K562 (cell line): ENCODE measurements at regions not wholly inside any gene's neighbourhood (a gene's known extent, or its start where the extent isn't known, plus 50 kb on each side); places are given as distances from the start of the nearest gene placed in this dataset.

Source experiments
- ATAC-seq: fragments of 200-7000 bp; cut with Tn5 transposase; 3 replicates; pipeline ENCODE4 v1.9.1; 2020; ENCODE audit warnings: moderate library complexity
- BruUV-seq: library from RNA; stranded (reverse); fragments of 400-500 nt; replicated peaks from 2 replicates; lab custom pipeline; 2021; lab: Mats Ljungman, UMichigan
- CTCF ChIA-PET: fragments of 300-600 bp; formaldehyde crosslinking; extraction: SDS; loops from one replicate; lab custom pipeline; 2021; ENCODE audit warnings: low intra/inter-chr PET ratio; lab: Yijun Ruan, JAX
- POLR2A ChIA-PET: fragments of 300-600, 350-650 bp; sonication (Branson Sonifier 250); formaldehyde crosslinking; extraction: SDS; loops from one replicate; lab custom pipeline; 2021; ENCODE audit warnings: antibody characterized with exemption, inconsistent platforms; lab: Yijun Ruan, JAX
- DNase-seq, 4 experiments: peaks; one replicate each; pipeline versions ENCODE4 v3.0.0 to v3.0.0-alpha.2; 2011 to 2018; ENCODE audit warnings: low spot score in 3 of 4, mixed read lengths in 3 of 4; ENCODE audit errors: extremely low read depth in 1 of 4
- FAIRE-seq: peaks from 2 replicates; lab custom pipeline; 2011; peaks lifted over from hg19 to GRCh38; lab: Jason Lieb, UNC
- H2AFZ ChIP-seq: 2 replicates; pipeline ENCODE4 v1.6.0; 2011; ENCODE audit warnings: low read depth, low read length, control low read depth, inconsistent platforms
- H3K27ac ChIP-seq: fragments of 200-600 bp; 3 replicates; pipeline ENCODE4 v1.8.0; 2011; ENCODE audit warnings: low read depth, mild to moderate bottlenecking, control low read depth, inconsistent platforms, low read length, moderate library complexity, mixed read lengths; ENCODE audit errors: extremely low read depth
- H3K27me3 ChIP-seq, 2 experiments: fragments of 300-600 bp in 1 of 2; 2 replicates in 1 of 2; 3 replicates in 1 of 2; pipeline versions ENCODE4 v1.6.0 to v1.8.0; 2011; ENCODE audit warnings: inconsistent platforms in 2 of 2, low read length in 2 of 2, mild to moderate bottlenecking in 1 of 2, mixed read lengths in 1 of 2, moderate library complexity in 1 of 2; ENCODE audit not compliant: control insufficient read depth in 2 of 2, insufficient read depth in 2 of 2
- H3K36me3 ChIP-seq: fragments of 300-600 bp; 3 replicates; pipeline ENCODE4 v1.8.0; 2011; ENCODE audit warnings: mild to moderate bottlenecking, low read length, inconsistent platforms; ENCODE audit not compliant: control insufficient read depth, insufficient read depth
- H3K4me1 ChIP-seq, 2 experiments: fragments of 200-600 bp in 1 of 2; replicated peaks in 1 of 2; 2 replicates in 1 of 2; 3 replicates in 1 of 2; pipeline versions ENCODE4 v1.5.1 to v1.8.0; 2011; ENCODE audit warnings: inconsistent platforms in 2 of 2, low read length in 2 of 2, mild to moderate bottlenecking in 1 of 2, mixed read lengths in 1 of 2, moderate library complexity in 1 of 2; ENCODE audit not compliant: control insufficient read depth in 2 of 2, insufficient read depth in 2 of 2
- H3K4me2 ChIP-seq: 2 replicates; pipeline ENCODE4 v1.6.1; 2011; ENCODE audit warnings: low read length, control low read depth, inconsistent platforms, mixed read lengths; ENCODE audit not compliant: insufficient read depth
- H3K4me3 ChIP-seq: fragments of 200-600 bp; sonication (generic), shearing (Covaris generic); 2 replicates; pipeline ENCODE4 v1.5.1; 2016; ENCODE audit warnings: control low read depth, inconsistent platforms
- H3K79me2 ChIP-seq: fragments of 200-600 bp; 3 replicates; pipeline ENCODE4 v1.8.0; 2011; ENCODE audit warnings: low read length, inconsistent platforms; ENCODE audit not compliant: control insufficient read depth, insufficient read depth
- H3K9ac ChIP-seq, 2 experiments: 2 replicates each; pipeline versions ENCODE4 v1.6.0 to v1.6.1; 2011; ENCODE audit warnings: low read depth in 2 of 2, low read length in 2 of 2, control low read depth in 1 of 2, inconsistent platforms in 1 of 2, mild to moderate bottlenecking in 1 of 2, mixed read lengths in 1 of 2; ENCODE audit not compliant: insufficient read depth in 1 of 2
- H3K9me1 ChIP-seq: one replicate; pipeline ENCODE4 v1.6.0; 2011; ENCODE audit warnings: inconsistent platforms, mild to moderate bottlenecking, low read length, moderate library complexity; ENCODE audit not compliant: control insufficient read depth, insufficient read depth
- H3K9me3 ChIP-seq: replicated peaks from 2 replicates; pipeline ENCODE4 v1.5.1; 2011; ENCODE audit warnings: low read depth, low read length, inconsistent platforms; ENCODE audit not compliant: control insufficient read depth, insufficient read depth
- H4K20me1 ChIP-seq: replicated peaks from 2 replicates; pipeline ENCODE4 v1.6.1; 2011; ENCODE audit warnings: low read length, inconsistent platforms, mixed read lengths; ENCODE audit not compliant: control insufficient read depth, insufficient read depth
- ARHGAP35 ChIP-seq: fragments of 450-650 bp; IDR thresholded peaks from 2 replicates; pipeline ENCODE4 v1.6.1; 2018; ENCODE audit not compliant: partially characterized antibody
- ARID1B ChIP-seq: fragments of 450-650 bp; IDR thresholded peaks from 2 replicates; pipeline ENCODE4 v1.6.1; 2016; ENCODE audit warnings: antibody characterized with exemption, mild to moderate bottlenecking, inconsistent platforms
- CC2D1A ChIP-seq: fragments of 450-650 bp; IDR thresholded peaks from 2 replicates; pipeline ENCODE4 v1.6.1; 2017; ENCODE audit warnings: mild to moderate bottlenecking
- CGGBP1 ChIP-seq: fragments of 250-450 bp; sonication (Bioruptor Pico); IDR thresholded peaks from 2 replicates; pipeline ENCODE4 v1.9.0; 2021; ENCODE audit warnings: mild to moderate bottlenecking
- DIDO1 ChIP-seq: fragments of 450-650 bp; IDR thresholded peaks from 2 replicates; pipeline ENCODE4 v1.6.1; 2016; ENCODE audit warnings: low read depth, missing biosample characterization, missing genetic modification characterization
- ELF1 ChIP-seq: fragments of 200-800 bp; sonication (Bioruptor generic); IDR thresholded peaks from 2 replicates; pipeline ENCODE4 v1.6.1; 2016; ENCODE audit warnings: missing genetic modification characterization, missing compliant biosample characterization
- FOXO4 ChIP-seq: fragments of 450-650 bp; formaldehyde crosslinking; IDR thresholded peaks from 2 replicates; pipeline ENCODE4 v1.4.0; 2020; ENCODE audit warnings: mild to moderate bottlenecking, moderate library complexity
- FOXP1 ChIP-seq: sonication (generic); formaldehyde crosslinking; IDR thresholded peaks from 2 replicates; pipeline ENCODE4 v1.8.0; 2022; ENCODE audit warnings: mild to moderate bottlenecking, missing genetic modification reagents
- HDGF ChIP-seq: fragments of 450-650 bp; IDR thresholded peaks from 2 replicates; pipeline ENCODE4 v1.6.1; 2016
- HNRNPK ChIP-seq: fragments of 200-400 bp; formaldehyde crosslinking; IDR thresholded peaks from one replicate; pipeline ENCODE4 v1.6.1; 2018; ENCODE audit warnings: mild to moderate bottlenecking, low read depth, low read length; ENCODE audit not compliant: poor library complexity, severe bottlenecking
- HNRNPL ChIP-seq: fragments of 200-400 bp; formaldehyde crosslinking; IDR thresholded peaks from 2 replicates; pipeline ENCODE4 v1.6.1; 2017; ENCODE audit warnings: low read depth, mild to moderate bottlenecking, low read length
- POLR2AphosphoS2 ChIP-seq: IDR thresholded peaks from 2 replicates; pipeline ENCODE4 v1.6.1; 2012; ENCODE audit warnings: low read length, improper control_type of control experiment
- PRMT5 ChIP-seq: sonication (generic); formaldehyde crosslinking; IDR thresholded peaks from 2 replicates; pipeline ENCODE4 v1.5.0; 2020; ENCODE audit warnings: missing genetic modification reagents
- SRF ChIP-seq, 2 experiments: fragments of 250-450, 450-650 bp in 1 of 2; sonication (Bioruptor Pico) in 1 of 2; sonication (generic) in 1 of 2; formaldehyde crosslinking; IDR thresholded peaks; 2 replicates each; pipeline versions ENCODE4 v1.5.0 to v1.5.1; 2020 to 2022; ENCODE audit warnings: mild to moderate bottlenecking in 1 of 2, missing genetic modification reagents in 1 of 2
- ZNF512 ChIP-seq: IDR thresholded peaks from 2 replicates; pipeline ENCODE4 v1.6.1; 2016; ENCODE audit warnings: missing genetic modification characterization, missing compliant biosample characterization
- ZNF740 ChIP-seq, 3 experiments: fragments of 200-800 bp in 1 of 3; sonication (Bioruptor generic) in 1 of 3; sonication (generic) in 1 of 3; formaldehyde crosslinking in 1 of 3; IDR thresholded peaks; 2 replicates each; pipeline versions ENCODE4 v1.6.1 to v1.8.0; 2016 to 2022; ENCODE audit warnings: mild to moderate bottlenecking in 2 of 3, missing compliant biosample characterization in 2 of 3, missing genetic modification characterization in 2 of 3, missing genetic modification reagents in 1 of 3
- ZNF778 ChIP-seq: fragments of 450-650 bp; formaldehyde crosslinking; IDR thresholded peaks from 2 replicates; pipeline ENCODE4 v1.4.0; 2020; ENCODE audit warnings: mild to moderate bottlenecking, moderate library complexity
- WGBS: fragments of 100-300 bp; shearing (Covaris generic); methylation state at CpG from one replicate; pipeline ENCODE4 v1.1.6; 2016; ENCODE audit warnings: low coverage, mixed read lengths; ENCODE audit not compliant: insufficient coverage; ENCODE audit errors: missing lambda C conversion rate; 5-methylcytosine and 5-hydroxymethylcytosine counted together
- in situ Hi-C: fragments of 300-500 bp; cut with MboI; formaldehyde crosslinking; loops from 4 replicates; pipeline ENCODE4 v1.15.0; 2018; ENCODE audit warnings: inconsistent platforms, mixed read lengths
- intact Hi-C: fragments of 100-400 bp; cut with micrococcal nuclease; formaldehyde crosslinking; loops from 2 replicates; pipeline ENCODE4 v1.14.2; 2022

GRCh38 chr4:57491388-57491787, 381.2 kb upstream of the IGFBP7 start:
- H3K9ac ChIP-seq: no peak overlapping the region
- no peaks in the 10 kb centered on the region for H3K27me3 ChIP-seq
- no peak overlapping the region for H3K27ac ChIP-seq
- H3K4me2 ChIP-seq: no peak overlapping the region
- FAIRE-seq: no peak
- no peak overlapping the region for H3K4me3 ChIP-seq
- in situ Hi-C loops: no loop called here
- H3K4me1 ChIP-seq: no peaks in the 10 kb centered on the region
- no peaks in the 10 kb centered on the region for H3K79me2 ChIP-seq
- no peak overlapping the region for H2AFZ ChIP-seq
- H4K20me1 ChIP-seq: no peaks in the 10 kb centered on the region
- no peaks in the 10 kb centered on the region for H3K9me3 ChIP-seq
- no peaks in the 10 kb centered on the region for H3K36me3 ChIP-seq
- POLR2A ChIA-PET: no interaction called here
- TF ChIP-seq HNRNPK: no peak
- no peak for TF ChIP-seq HNRNPL
- no peak for TF ChIP-seq ZNF512 (tag)
- no peak for TF ChIP-seq PRMT5 (CRISPR knock-in tag)
- no peak for TF ChIP-seq ZNF778 (CRISPR knock-in tag)
- no peak for TF ChIP-seq DIDO1 (tag)
- no peak for TF ChIP-seq SRF (CRISPR knock-in tag; IDR thresholded peaks at IDR 0.05)
- no peak for TF ChIP-seq ZNF740 (CRISPR knock-in tag; IDR thresholded peaks at IDR 0.05)
- TF ChIP-seq ZNF740 (tag; IDR thresholded peaks at IDR 0.05): no peak
- TF ChIP-seq FOXP1 (CRISPR knock-in tag): no peak
- no peak for TF ChIP-seq HDGF
- TF ChIP-seq ARID1B: no peak
- no peak for TF ChIP-seq POLR2AphosphoS2
- TF ChIP-seq CGGBP1 (CRISPR knock-in tag): no peak
- no peak for TF ChIP-seq CC2D1A
- TF ChIP-seq FOXO4 (CRISPR knock-in tag): no peak
- TF ChIP-seq ELF1 (tag): no peak
- TF ChIP-seq ARHGAP35: no peak
- ATAC-seq: no peak
- intact Hi-C loops: no loop called here
- 0% methylated on average over 3 of the region's 3 CpGs for WGBS
- no peak for DNase-seq
- H3K9me1 ChIP-seq: no peaks in the 10 kb centered on the region
- CTCF ChIA-PET: no interaction called here
- BruUV-seq: no TSS peak
